Transverse colon (tissue), 3 donors: ENCODE measurements at regions not wholly inside any gene's neighbourhood (a gene's known extent, or its start where the extent isn't known, plus 50 kb on each side); places are given as distances from the start of the nearest gene placed in this dataset.

Source experiments
- POLR2A ChIP-seq: fragments of 450-650 bp; IDR thresholded peaks from one replicate; pipeline ENCODE4 v1.6.1; 2016; ENCODE audit warnings: antibody characterized with exemption, mild to moderate bottlenecking, moderate library complexity
- POLR2AphosphoS5 ChIP-seq, 3 donors: sonication (generic); formaldehyde crosslinking; IDR thresholded peaks; one replicate each; pipeline ENCODE4 v1.6.1; 2016; ENCODE audit warnings: antibody characterized with exemption in 3 of 3

GRCh38 chr7:63876707-63877322 lies 121.8 kb upstream of the ZNF722 start:
- TF ChIP-seq POLR2A (no peak), POLR2AphosphoS5 (IDR thresholded peaks at IDR 0.05) (no peak)
